ENCODE measurements at regions not wholly inside any gene's neighbourhood (a gene's known extent, or its start where the extent isn't known, plus 50 kb on each side); places are given as distances from the start of the nearest gene placed in this dataset.
"Not testable (repeated sequence)": the region's sequence is repeated elsewhere in the genome, so short reads cannot be mapped to it uniquely, and the experiment has no call there.

GRCh38 chr13:24941023-24941713 lies 154.8 kb upstream of the PABPC3 start:
- BruUV-seq (replicated peaks); H3K36me3 ChIP-seq (ENCODE audit: control insufficient read depth in 2 of 2, insufficient read depth in 2 of 2, low read length in 1 of 2); H3K27me3 ChIP-seq (replicated peaks in 1 of 2; ENCODE audit: control insufficient read depth in 2 of 2, insufficient read depth in 2 of 2, low read length in 1 of 2); CTCF ChIA-PET; H3K4me1 ChIP-seq (ENCODE audit: control insufficient read depth, insufficient read depth, low read length); H3K9me3 ChIP-seq (replicated peaks; ENCODE audit: control insufficient read depth, insufficient read depth, low read length); POLR2A ChIA-PET; H3K4me3 ChIP-seq; H3K79me2 ChIP-seq (ENCODE audit: control insufficient read depth, insufficient read depth, low read length); H3K27ac ChIP-seq (ENCODE audit: control insufficient read depth, insufficient read depth); H2AFZ ChIP-seq (ENCODE audit: control insufficient read depth, low read depth, low read length); ATAC-seq; FAIRE-seq; intact Hi-C loops (cut with micrococcal nuclease; ENCODE audit: unreplicated experiment); in situ Hi-C loops (cut with MboI); RAD21 ChIA-PET (ENCODE audit: unreplicated experiment); H4K20me1 ChIP-seq (ENCODE audit: control insufficient read depth, insufficient read depth); H3K4me2 ChIP-seq (ENCODE audit: control insufficient read depth, insufficient read depth); H3K9ac ChIP-seq (ENCODE audit: control insufficient read depth, insufficient read depth, low read length); SMC1A ChIA-PET (ENCODE audit: uncharacterized antibody, unreplicated experiment); DNase-seq (ENCODE audit: low read depth, low spot score): not testable (repeated sequence)
- 50% methylated on average over 10 of the region's 11 CpGs for WGBS (ENCODE audit: insufficient coverage, insufficient replicate concordance, low lambda C conversion rate, missing lambda C conversion rate)

- Histone ChIP-seq H3K9me3 (replicated peaks; ENCODE audit: control insufficient read depth, insufficient read depth, low read length) (no peaks in the 10 kb centered on the region), H4K20me1 (ENCODE audit: control insufficient read depth, insufficient read depth) (no peaks in the 10 kb centered on the region), H3K27me3 (replicated peaks in 1 of 2; ENCODE audit: control insufficient read depth in 2 of 2, insufficient read depth in 2 of 2, low read length in 1 of 2) (no peaks in the 10 kb centered on the region), H2AFZ (ENCODE audit: control insufficient read depth, low read depth, low read length) (no peak overlapping the region), H3K9ac (ENCODE audit: control insufficient read depth, insufficient read depth, low read length) (no peak overlapping the region), H3K27ac (ENCODE audit: control insufficient read depth, insufficient read depth) (no peak overlapping the region), H3K4me2 (ENCODE audit: control insufficient read depth, insufficient read depth) (no peak overlapping the region), H3K4me1 (ENCODE audit: control insufficient read depth, insufficient read depth, low read length) (no peaks in the 10 kb centered on the region), H3K4me3 (no peak overlapping the region), H3K79me2 (ENCODE audit: control insufficient read depth, insufficient read depth, low read length) (no peaks in the 10 kb centered on the region), H3K36me3 (ENCODE audit: control insufficient read depth in 2 of 2, insufficient read depth in 2 of 2, low read length in 1 of 2) (no peaks in the 10 kb centered on the region)
- SMC1A ChIA-PET (ENCODE audit: uncharacterized antibody, unreplicated experiment): no interaction called here
- BruUV-seq (replicated peaks): no TSS peak
- TF ChIP-seq WRNIP1 (IDR thresholded peaks at IDR 0.05; ENCODE audit: borderline replicate concordance, low read depth, low read length) (no peak), MYB (IDR thresholded peaks at IDR 0.05; ENCODE audit: borderline replicate concordance, low read depth, low read length) (no peak), RBBP5 (conservative IDR thresholded peaks at IDR 0.05) (no peak), MYC (IDR thresholded peaks at IDR 0.05; ENCODE audit: insufficient read depth, insufficient read length, insufficient replicate concordance, low read length, severe bottlenecking) (no peak), RCOR1 (conservative IDR thresholded peaks at IDR 0.05; ENCODE audit: low read depth, low read length) (no peak), JUND (IDR thresholded peaks at IDR 0.05; ENCODE audit: low read depth, low read length) (no peak), HDGF (IDR thresholded peaks at IDR 0.05) (no peak), NFIC (IDR thresholded peaks at IDR 0.05; ENCODE audit: low read depth, low read length) (no peak), MTA2 (IDR thresholded peaks at IDR 0.05; ENCODE audit: low read depth) (no peak), CEBPB (IDR thresholded peaks at IDR 0.05; ENCODE audit: borderline replicate concordance in 1 of 2, low read depth in 2 of 2, low read length in 2 of 2) (no peak), HCFC1 (IDR thresholded peaks at IDR 0.05; ENCODE audit: low read length) (no peak), SREBF1 (IDR thresholded peaks at IDR 0.05; ENCODE audit: low read length) (no peak), NBN (IDR thresholded peaks at IDR 0.05) (no peak), TCF7 (IDR thresholded peaks at IDR 0.05; ENCODE audit: borderline replicate concordance) (no peak)
- TF ChIP-seq, protein P1, sequence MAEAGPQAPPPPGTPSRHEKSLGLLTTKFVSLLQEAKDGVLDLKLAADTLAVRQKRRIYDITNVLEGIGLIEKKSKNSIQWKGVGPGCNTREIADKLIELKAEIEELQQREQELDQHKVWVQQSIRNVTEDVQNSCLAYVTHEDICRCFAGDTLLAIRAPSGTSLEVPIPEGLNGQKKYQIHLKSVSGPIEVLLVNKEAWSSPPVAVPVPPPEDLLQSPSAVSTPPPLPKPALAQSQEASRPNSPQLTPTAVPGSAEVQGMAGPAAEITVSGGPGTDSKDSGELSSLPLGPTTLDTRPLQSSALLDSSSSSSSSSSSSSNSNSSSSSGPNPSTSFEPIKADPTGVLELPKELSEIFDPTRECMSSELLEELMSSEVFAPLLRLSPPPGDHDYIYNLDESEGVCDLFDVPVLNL (IDR thresholded peaks at IDR 0.05; ENCODE audit: low read depth, low read length): no peak
- CTCF ChIA-PET: interaction anchor here (1.2 kb wide), 1 partner anchor 260 kb away, joined by 3 read pairs; no protein-coding TSS in a partner anchor
- ATAC-seq (no peak), FAIRE-seq (no peak), DNase-seq (ENCODE audit: low read depth, low spot score) (no peak)
- intact Hi-C loops (cut with micrococcal nuclease; ENCODE audit: unreplicated experiment) (no loop called here), in situ Hi-C loops (cut with MboI) (no loop called here)
- 60% methylated on average over 6 of the region's 6 CpGs for WGBS (ENCODE audit: insufficient coverage, insufficient replicate concordance, low lambda C conversion rate, missing lambda C conversion rate)
- RAD21 ChIA-PET (ENCODE audit: unreplicated experiment): no interaction called here
- POLR2A ChIA-PET: no interaction called here
These were observed 152.8 kb upstream of the PABPC3 start for GRCh38 chr13:24943136-24943535.
